ENCODE measurements at regions not wholly inside any gene's neighbourhood (a gene's known extent, or its start where the extent isn't known, plus 50 kb on each side); places are given as distances from the start of the nearest gene placed in this dataset.

DNA sequence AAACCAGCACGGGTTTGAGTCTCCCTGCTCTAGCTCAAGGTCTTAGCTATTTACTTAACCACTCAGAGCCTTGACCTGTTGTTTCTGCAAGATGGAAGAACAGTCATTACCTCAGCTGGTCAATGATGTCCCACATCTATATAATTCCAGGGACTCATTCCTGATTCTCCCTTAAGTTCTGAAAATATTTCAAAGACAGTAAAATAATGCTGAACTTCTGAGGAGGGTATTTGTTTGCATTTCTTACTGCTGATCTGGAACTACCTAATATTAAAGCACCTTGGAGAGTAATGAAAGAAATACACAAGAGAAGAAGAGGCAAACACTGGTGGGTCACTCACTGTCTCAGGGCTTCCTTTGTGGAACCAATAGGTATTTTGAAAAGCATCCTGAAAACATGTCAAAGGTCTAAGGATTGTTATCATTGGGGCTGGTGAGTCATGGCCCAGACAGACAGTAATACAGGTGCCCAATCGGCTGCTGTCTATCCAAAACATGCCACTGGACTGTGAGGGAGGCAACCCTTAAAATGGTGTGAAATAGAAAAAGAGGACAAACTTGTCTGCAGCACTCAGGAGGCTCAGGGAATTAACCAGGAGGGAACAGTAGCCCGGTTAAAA, 88.7 kb upstream of the EGLN3 start:
- intact Hi-C loops (cut with DNase I): loop anchor here in 4 of 10 donors (5.0 to 10.0 kb wide), 4 partner anchors 85 to 195 kb away; partner anchors contain the start of gene EGLN3 (in 2 of the 4)
- Histone ChIP-seq H3K9me3 (no peaks in the 10 kb centered on the region), H3K36me3 (no peaks in the 10 kb centered on the region), H3K4me1 (peaks cover 0 to 39% (median 15%) of the 10 kb centered on the region in 12 donors), H3K27me3 (no peaks in the 10 kb centered on the region), H3K27ac (no peak overlapping the region), H3K4me3 (no peak overlapping the region)
- no peak for ATAC-seq
- 82 to 86% (median 84%) methylated on average over 3 of the region's 3 CpGs for WGBS, 4 donors
- TF ChIP-seq, protein P1, sequence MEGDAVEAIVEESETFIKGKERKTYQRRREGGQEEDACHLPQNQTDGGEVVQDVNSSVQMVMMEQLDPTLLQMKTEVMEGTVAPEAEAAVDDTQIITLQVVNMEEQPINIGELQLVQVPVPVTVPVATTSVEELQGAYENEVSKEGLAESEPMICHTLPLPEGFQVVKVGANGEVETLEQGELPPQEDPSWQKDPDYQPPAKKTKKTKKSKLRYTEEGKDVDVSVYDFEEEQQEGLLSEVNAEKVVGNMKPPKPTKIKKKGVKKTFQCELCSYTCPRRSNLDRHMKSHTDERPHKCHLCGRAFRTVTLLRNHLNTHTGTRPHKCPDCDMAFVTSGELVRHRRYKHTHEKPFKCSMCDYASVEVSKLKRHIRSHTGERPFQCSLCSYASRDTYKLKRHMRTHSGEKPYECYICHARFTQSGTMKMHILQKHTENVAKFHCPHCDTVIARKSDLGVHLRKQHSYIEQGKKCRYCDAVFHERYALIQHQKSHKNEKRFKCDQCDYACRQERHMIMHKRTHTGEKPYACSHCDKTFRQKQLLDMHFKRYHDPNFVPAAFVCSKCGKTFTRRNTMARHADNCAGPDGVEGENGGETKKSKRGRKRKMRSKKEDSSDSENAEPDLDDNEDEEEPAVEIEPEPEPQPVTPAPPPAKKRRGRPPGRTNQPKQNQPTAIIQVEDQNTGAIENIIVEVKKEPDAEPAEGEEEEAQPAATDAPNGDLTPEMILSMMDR (IDR thresholded peaks at IDR 0.05): no peak
- TF ChIP-seq POLR2A (IDR thresholded peaks at IDR 0.05): no peak
- no peak for DNase-seq

GRCh38 chr14:34038358-34039057, 87.6 kb upstream of the EGLN3 start:
- TF ChIP-seq, protein P1 (IDR thresholded peaks at IDR 0.05): no peak
- TF ChIP-seq POLR2A (IDR thresholded peaks at IDR 0.05): no peak
- no peaks in the 10 kb centered on the region for H3K9me3 ChIP-seq
- no peak overlapping the region for H3K27ac ChIP-seq
- H3K4me3 ChIP-seq: no peak overlapping the region
- intact Hi-C loops (cut with DNase I): loop anchor here in 4 of 10 donors (5.0 to 10.0 kb wide), 4 partner anchors 84 to 194 kb away; partner anchors contain the start of gene EGLN3 (in 2 of the 4)
- no peak for DNase-seq
- H3K36me3 ChIP-seq: no peaks in the 10 kb centered on the region
- 41 to 52% (median 44%) methylated on average over 6 of the region's 6 CpGs for WGBS, 4 donors
- ATAC-seq: no peak
- H3K4me1 ChIP-seq: peaks cover 0 to 29% (median 16%) of the 10 kb centered on the region in 12 donors
- H3K27me3 ChIP-seq: no peaks in the 10 kb centered on the region

GRCh38 chr14:34036319-34036766, 85.5 kb upstream of the EGLN3 start:
- no peak for DNase-seq
- H3K27ac ChIP-seq: peak overlapping the region; percentile 63 to 91 (median 80)
- peaks cover 0 to 35% (median 21%) of the 10 kb centered on the region in 12 donors for H3K4me1 ChIP-seq
- TF ChIP-seq, protein P1 (IDR thresholded peaks at IDR 0.05): no peak
- no peak for TF ChIP-seq POLR2A (IDR thresholded peaks at IDR 0.05)
- H3K27me3 ChIP-seq: no peaks in the 10 kb centered on the region
- intact Hi-C loops (cut with DNase I): loop anchor here in 4 of 10 donors (5.0 to 10.0 kb wide), 4 partner anchors 82 to 192 kb away; partner anchors contain the start of gene EGLN3 (in 2 of the 4)
- H3K9me3 ChIP-seq: no peaks in the 10 kb centered on the region
- H3K4me3 ChIP-seq: no peak overlapping the region
- ATAC-seq: no peak
- 81 to 91% (median 85%) methylated on average over 2 of the region's 2 CpGs for WGBS, 4 donors
- no peaks in the 10 kb centered on the region for H3K36me3 ChIP-seq

- H3K27ac ChIP-seq: peak overlapping the region; percentile 63 to 91 (median 80)
- WGBS, 4 donors: 94 to 98% (median 95%) methylated on average over 1 of the region's 1 CpG
- ATAC-seq: peak in 3 of 4 donors; percentile 4 to 27 (median 11)
Observed at GRCh38 chr14:34035934-34036250, 85.0 kb upstream of the EGLN3 start.

More at GRCh38 chr14:34035934-34036250, 85.0 kb upstream of the EGLN3 start:
- no peak overlapping the region for H3K4me3 ChIP-seq
- TF ChIP-seq, protein P1 (IDR thresholded peaks at IDR 0.05): no peak
- peak in 1 of 2 donors; percentile 2 for TF ChIP-seq POLR2A (IDR thresholded peaks at IDR 0.05)
- no peak for DNase-seq
- intact Hi-C loops (cut with DNase I): loop anchor here in 4 of 10 donors (5.0 to 10.0 kb wide), 4 partner anchors 81 to 191 kb away; partner anchors contain the start of gene EGLN3 (in 2 of the 4)
- H3K27me3 ChIP-seq: no peaks in the 10 kb centered on the region
- no peaks in the 10 kb centered on the region for H3K9me3 ChIP-seq
- H3K36me3 ChIP-seq: no peaks in the 10 kb centered on the region
- H3K4me1 ChIP-seq: peaks cover 0 to 39% (median 26%) of the 10 kb centered on the region in 12 donors

Data from heart left ventricle (tissue), 16 donors.